ENCODE measurements at regions not wholly inside any gene's neighbourhood (a gene's known extent, or its start where the extent isn't known, plus 50 kb on each side); places are given as distances from the start of the nearest gene placed in this dataset.

- H3K4me3 ChIP-seq = no peak overlapping the region
- H3K27ac ChIP-seq = no peak overlapping the region
- no peak for DNase-seq
- H3K36me3 ChIP-seq = no peaks in the 10 kb centered on the region
- TF ChIP-seq CTCF (IDR thresholded peaks at IDR 0.05) = no peak
- H3K4me1 ChIP-seq = no peaks in the 10 kb centered on the region
- intact Hi-C loops (cut with DNase I; ENCODE audit: low total_unique reads) = no loop called here
- no peaks in the 10 kb centered on the region for H3K27me3 ChIP-seq
- peaks cover 0 to 11% (median 3%) of the 10 kb centered on the region in 3 donors for H3K9me3 ChIP-seq
Observed at GRCh38 chr7:67713451-67714056, 716.9 kb downstream of the TYW1 start.

- H3K4me3 ChIP-seq = no peak overlapping the region
- no peaks in the 10 kb centered on the region for H3K27me3 ChIP-seq
- no peaks in the 10 kb centered on the region for H3K36me3 ChIP-seq
- DNase-seq = no peak
- no peak for TF ChIP-seq CTCF (IDR thresholded peaks at IDR 0.05)
- H3K27ac ChIP-seq = no peak overlapping the region
- no peaks in the 10 kb centered on the region for H3K9me3 ChIP-seq
- no peaks in the 10 kb centered on the region for H3K4me1 ChIP-seq
- intact Hi-C loops (cut with DNase I; ENCODE audit: low total_unique reads) = no loop called here
Observed at GRCh38 chr7:67716729-67717128, 720.1 kb downstream of the TYW1 start.

- Histone ChIP-seq H3K36me3 (no peaks in the 10 kb centered on the region), H3K27me3 (no peaks in the 10 kb centered on the region), H3K27ac (no peak overlapping the region), H3K4me3 (no peak overlapping the region), H3K4me1 (no peaks in the 10 kb centered on the region), H3K9me3 (no peaks in the 10 kb centered on the region)
- intact Hi-C loops (cut with DNase I; ENCODE audit: low total_unique reads) = no loop called here
- no peak for DNase-seq
- no peak for TF ChIP-seq CTCF (IDR thresholded peaks at IDR 0.05)
Observed at GRCh38 chr7:67723591-67723990, 727.0 kb downstream of the TYW1 start.

- intact Hi-C loops (cut with DNase I; ENCODE audit: low total_unique reads) = no loop called here
- Histone ChIP-seq H3K4me1 (no peaks in the 10 kb centered on the region), H3K4me3 (no peak overlapping the region), H3K9me3 (no peaks in the 10 kb centered on the region), H3K36me3 (no peaks in the 10 kb centered on the region), H3K27me3 (no peaks in the 10 kb centered on the region), H3K27ac (no peak overlapping the region)
- TF ChIP-seq CTCF (IDR thresholded peaks at IDR 0.05) = no peak
- DNase-seq = no peak
Observed at GRCh38 chr7:67724435-67724834, 727.8 kb downstream of the TYW1 start.

GRCh38 chr7:67724955-67725354 is 728.3 kb downstream of the TYW1 start:
- Histone ChIP-seq H3K27me3 (no peaks in the 10 kb centered on the region), H3K36me3 (no peaks in the 10 kb centered on the region), H3K9me3 (no peaks in the 10 kb centered on the region), H3K27ac (no peak overlapping the region), H3K4me3 (no peak overlapping the region), H3K4me1 (no peaks in the 10 kb centered on the region)
- no peak for DNase-seq
- no peak for TF ChIP-seq CTCF (IDR thresholded peaks at IDR 0.05)
- intact Hi-C loops (cut with DNase I; ENCODE audit: low total_unique reads) = no loop called here

GRCh38 chr7:67725423-67725822 is 728.8 kb downstream of the TYW1 start:
- Histone ChIP-seq H3K27me3 (no peaks in the 10 kb centered on the region), H3K9me3 (no peaks in the 10 kb centered on the region), H3K4me3 (no peak overlapping the region), H3K36me3 (no peaks in the 10 kb centered on the region), H3K4me1 (no peaks in the 10 kb centered on the region), H3K27ac (no peak overlapping the region)
- intact Hi-C loops (cut with DNase I; ENCODE audit: low total_unique reads) = no loop called here
- DNase-seq = no peak
- no peak for TF ChIP-seq CTCF (IDR thresholded peaks at IDR 0.05)
